Muscle of arm (tissue), 1 donor: ENCODE measurements at regions not wholly inside any gene's neighbourhood (a gene's known extent, or its start where the extent isn't known, plus 50 kb on each side); places are given as distances from the start of the nearest gene placed in this dataset.

Experiments
- DNase-seq: peaks from one replicate; pipeline ENCODE4 v3.0.0-alpha.2; 2013

DNA sequence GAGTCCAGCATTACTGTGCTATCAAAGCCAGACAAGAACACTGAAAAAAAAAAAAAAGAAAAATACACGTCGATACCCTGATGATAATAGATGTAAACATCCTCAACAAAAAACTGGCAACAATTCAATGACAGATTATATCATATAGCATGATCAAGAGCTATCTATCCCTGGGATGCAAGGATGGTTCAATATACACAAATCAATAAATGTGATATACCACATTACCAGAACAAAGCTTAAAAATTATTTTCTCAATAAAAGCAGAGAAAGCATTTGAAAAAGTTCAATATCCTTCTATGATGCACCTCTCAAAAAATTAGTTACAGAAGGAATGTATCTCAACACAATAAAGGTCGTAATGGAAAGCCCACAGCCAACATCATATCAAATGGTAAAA is 332.8 kb upstream of the MMADHC start:
- DNase-seq, result no peak

DNA sequence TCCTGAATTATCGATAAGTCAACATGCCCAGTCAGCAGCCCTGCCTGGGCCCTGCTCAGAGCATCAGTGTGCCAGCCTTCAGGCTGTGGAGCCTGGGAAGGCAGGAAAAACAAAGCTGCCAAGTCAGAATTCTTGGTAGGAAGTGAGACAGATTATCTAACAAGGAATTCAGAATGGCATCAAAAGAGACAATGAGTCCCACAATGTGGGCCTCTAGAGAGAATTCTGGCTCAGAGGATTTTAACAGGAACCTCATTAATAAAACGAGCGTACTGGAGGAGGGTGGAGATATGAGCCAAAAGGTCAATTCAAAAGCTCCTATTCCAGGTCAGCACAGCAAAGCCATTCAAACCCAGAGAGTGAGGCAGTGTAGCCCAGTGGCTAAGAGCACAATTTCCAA is 327.6 kb upstream of the MMADHC start:
- no peak for DNase-seq

DNA sequence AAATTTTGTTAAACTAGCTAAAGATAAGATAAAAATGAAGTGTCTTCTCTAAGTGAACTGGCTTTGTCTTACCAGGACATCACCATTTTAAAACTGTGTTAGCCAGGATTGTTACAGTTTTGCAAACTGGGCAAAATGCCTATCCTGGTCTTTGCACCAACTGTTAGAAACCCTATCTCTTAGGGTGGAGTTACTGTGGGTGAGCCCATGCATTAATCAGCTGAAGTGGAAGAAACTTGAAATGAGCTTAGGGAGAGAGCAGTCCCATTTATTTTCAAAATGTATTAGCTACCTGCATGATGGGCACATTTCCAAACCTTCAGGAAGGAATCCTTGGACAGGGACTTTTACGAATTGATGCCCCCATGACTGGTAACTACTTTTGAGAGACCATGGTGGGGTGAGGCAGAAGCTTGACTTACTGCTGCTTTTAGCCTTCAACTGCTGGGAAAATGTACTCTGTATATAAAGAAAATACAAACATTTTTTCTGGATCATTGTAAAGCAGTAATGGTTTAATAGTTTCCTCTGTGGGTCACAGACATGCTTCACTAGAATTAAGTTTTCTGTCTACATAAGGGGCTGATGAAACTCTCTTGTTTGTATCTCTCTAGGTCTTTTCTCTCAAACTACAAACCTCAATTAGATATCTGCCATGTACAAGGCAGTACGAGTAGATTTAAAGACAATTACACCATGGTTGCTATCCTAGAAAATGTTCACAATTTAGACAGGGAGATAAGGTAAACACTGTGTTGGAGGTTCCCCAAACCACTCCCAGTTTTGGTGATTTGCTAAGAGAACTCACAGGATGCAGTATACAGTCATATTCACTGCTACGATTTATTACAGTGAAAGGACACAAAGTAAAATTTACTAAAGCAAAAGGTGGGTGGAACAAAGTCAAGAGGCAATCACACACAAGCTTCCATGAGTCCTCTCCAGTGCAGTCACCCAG is 321.4 kb upstream of the MMADHC start:
- DNase-seq, result no peak

DNA sequence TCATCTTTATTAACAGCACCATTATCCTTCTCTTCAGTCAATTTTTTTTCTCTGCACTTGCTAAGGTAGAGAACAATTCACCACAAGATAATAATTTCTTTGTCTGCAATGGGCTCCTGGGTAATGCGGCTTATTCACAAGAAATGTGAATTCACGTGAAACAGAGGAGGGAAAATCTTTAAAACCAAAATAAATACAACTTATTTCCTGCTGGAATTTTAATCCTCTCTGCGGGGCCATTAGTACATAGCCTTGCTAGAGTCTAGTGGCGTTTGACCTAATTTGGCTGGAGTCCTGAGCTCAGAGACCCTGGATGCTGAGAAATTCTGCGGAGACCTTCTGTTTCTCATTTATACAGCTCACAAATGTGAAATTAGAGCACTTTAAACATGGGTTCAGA is 319.3 kb upstream of the MMADHC start:
- peak; percentile 40 for DNase-seq

DNA sequence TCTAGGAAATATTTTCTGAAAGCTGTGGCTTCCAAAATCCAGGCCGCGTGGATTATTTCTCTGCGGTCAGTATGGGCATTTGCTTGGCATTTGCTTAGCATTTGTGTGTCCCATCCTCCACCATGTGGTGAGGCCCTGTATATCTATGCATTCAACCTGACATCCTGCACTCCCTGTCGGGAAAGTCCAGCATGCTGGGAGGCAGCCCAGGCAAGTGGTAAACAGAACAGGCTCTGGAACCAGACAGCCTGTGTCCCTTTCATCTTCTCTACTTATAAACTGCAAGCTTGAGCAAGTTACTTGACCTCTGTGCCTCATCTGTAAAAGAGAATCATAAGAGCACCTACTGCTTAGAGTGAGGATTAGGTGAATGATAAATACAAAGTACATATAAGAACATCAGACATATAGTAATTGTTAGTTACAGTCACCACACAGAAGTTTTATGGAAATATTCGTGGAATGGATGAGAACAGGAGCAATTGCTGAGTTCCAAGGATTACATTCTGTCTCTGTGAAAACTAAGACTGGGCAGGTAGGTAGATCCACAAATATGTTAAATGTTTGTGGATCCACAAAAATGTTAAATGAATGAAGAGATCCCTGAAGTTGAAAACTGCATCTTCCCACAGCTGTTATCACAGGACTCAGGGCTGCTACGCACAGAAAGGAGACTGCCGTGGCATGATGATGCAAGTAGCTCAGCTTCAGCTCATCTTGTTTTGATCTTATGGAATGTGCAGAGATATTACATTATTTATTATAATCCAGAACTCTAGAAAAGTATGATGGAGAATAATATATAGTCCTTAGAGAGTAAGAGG is 317.0 kb upstream of the MMADHC start:
- DNase-seq, result no peak

DNA sequence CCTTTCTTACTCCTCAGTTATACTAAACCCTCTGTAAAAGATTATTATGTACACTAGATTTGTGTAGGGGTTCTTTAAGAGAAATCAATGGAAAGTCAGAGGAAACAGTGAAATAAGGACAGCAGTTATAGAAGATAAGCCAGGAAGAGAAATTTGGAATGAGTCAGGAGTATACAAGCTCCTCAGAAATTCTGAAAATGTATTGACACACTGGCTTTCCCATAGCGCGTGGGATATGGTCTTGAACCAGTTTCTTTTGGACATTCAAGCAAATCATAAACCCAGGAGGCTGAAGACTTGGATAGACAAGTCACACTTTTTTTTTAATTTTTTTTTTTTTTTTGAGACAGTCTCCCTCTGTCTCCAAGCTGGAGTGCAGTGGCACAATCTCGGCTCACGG is 316.1 kb upstream of the MMADHC start:
- DNase-seq, result no peak

DNA sequence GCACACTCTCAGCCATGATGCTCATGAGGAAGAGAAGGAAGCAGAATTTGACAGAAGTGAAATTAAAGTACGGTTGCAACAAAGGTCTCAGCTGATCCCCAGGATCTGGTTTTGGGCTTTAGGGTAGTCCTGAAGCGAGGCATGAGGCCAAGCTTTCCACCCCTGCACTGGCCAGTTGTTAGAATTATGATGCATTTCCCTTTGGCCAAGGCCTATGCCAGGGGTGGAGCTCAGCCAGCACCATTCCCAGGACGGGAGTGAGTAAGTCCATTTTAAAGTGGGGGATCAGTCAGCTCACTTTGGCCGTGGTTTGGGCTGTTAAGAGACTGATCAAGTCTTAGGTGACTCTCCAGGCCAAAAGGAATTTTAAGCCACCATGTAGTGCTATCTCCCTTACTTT is 314.5 kb upstream of the MMADHC start:
- peak; percentile 30 for DNase-seq

DNA sequence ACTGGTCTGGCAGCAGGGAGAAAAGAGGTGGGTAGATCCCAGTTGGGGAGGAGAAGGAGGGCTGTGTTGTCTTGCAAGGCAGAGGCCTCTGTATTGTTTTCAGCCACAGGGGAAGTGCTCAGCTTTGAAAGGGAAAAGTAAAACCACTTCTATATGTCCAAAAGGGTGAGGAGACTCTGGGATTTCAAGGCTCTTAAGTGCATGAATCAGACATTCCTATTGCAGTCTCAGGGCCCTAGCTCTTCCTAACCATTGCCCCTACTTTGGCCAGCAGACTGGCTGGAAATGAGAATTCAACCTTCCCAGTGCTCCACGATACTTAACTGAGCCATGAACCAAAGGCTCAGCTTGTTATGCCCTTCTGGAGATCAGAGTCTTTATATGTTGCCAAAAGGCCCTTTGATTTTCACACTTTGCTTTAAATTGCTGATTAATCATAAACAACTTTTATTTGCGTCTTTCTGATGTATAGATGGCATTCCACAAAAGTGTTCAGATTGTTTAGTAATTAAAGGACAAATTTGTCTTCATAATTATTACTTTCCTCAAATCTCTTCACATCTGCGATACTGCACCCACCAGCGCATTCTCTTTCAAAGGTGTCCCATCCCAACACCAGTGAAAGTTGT is 313.8 kb upstream of the MMADHC start:
- no peak for DNase-seq

DNA sequence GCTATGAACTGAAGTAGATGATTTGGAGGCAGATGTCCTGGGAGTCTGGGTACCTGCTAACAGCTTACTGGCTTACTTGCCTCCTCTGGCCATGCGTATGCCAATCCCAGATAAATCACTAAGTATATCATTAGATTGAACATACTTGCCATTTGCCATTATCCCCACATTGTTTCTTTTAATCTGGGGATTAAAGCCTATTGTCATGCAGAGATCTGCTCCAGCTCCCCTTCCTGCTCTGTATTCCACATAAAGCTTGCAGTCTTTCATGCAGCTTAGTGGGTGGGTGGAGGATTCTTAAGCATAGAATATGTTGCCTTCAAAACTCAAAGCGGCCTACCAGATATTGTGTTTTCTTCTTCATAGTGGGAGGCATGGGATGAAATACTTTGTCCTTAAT is 311.8 kb upstream of the MMADHC start:
- DNase-seq, result no peak

DNA sequence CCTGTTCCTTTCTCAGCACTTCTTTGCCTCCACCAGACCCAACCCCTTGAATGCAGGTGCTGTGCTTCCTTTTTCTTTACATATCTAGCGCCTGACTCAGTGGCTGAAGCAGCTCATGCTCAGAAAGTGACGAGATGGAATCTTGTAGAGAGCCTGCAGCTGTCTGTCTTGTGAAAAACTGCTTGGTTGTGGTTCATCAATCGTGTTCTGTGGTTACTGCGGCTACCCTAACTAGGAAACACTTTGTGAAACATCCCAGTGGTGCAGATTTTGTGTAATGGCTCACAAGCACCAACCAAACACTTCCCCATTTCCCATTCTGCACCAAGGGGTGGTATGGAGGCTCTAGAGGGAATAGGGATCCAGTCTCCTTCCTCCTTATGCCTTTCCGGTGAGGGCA is 307.2 kb upstream of the MMADHC start:
- no peak for DNase-seq

DNA sequence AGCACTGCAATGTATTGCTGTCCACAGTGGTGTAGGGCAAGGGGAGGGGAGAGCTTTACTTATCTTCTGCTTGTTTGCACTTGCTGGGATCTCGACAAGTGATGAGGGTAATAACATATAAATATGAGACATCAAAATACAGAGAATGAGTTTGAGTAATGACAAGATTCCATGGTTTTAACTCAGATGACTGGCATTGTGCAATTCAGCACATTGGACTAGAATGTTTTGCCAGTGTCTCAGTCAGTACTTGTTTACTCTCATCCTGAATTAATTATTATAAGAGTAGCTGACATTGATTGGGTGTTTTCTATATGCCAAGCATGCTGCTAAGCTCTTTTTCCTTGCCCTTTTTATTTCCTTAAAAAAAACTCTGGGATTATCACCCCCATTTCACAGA is 306.7 kb upstream of the MMADHC start:
- DNase-seq, result no peak

DNA sequence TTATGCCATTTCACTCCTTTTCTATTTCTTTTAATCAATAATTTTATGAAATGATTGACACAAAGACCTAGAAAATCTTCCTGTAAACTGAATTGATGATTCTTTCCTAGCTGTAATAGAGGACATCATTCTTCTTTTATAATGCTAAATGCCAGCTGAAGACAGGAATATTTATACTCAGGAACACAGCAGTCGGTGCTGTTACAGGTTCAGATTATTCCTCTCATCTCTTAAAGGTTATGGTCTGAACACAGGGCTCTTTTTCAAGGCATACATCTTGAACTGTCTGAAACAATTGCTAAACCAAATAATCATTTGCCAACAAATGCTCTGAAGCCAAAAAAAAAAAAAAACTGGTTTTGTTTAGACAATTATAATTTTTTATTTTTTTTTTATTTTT is 305.0 kb upstream of the MMADHC start:
- no peak for DNase-seq

DNA sequence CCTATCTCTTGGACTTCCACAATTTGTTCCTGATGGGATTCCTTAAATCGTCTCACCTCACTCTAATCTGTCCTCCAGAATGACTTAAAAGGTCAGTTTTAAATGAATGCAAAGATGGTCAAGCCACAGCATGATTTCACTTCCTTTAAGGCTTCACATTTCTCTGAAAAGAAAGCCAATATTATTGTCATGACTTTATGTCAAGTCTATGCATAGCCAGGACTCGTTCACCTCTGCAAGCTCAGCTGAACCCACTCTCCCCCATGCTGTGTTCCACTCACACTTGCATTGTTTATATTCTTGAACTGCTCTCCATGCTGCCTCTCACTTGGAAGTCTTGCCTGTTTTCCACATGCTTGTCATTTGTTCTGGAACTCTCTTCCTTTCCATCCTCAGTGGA is 298.4 kb upstream of the MMADHC start:
- DNase-seq, result no peak

DNA sequence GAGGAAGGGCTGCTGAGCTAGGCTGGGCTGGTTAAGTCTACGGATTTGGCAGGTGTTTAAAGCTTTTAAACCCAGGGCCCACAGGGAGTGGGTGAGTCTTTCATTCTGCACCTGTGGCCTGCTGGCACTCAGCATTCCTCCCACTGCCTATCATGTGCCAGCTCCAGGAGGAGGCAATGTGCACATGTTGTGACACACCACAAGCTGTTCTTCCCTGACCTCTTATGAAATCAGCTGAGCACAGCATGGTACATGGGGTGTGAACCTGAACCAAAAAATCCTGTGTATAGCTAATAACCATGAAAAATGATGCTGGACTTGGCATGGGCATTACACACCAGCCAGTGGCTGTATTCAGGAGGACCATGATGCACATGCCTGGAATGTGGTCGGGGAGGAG is 297.9 kb upstream of the MMADHC start:
- no peak for DNase-seq

DNA sequence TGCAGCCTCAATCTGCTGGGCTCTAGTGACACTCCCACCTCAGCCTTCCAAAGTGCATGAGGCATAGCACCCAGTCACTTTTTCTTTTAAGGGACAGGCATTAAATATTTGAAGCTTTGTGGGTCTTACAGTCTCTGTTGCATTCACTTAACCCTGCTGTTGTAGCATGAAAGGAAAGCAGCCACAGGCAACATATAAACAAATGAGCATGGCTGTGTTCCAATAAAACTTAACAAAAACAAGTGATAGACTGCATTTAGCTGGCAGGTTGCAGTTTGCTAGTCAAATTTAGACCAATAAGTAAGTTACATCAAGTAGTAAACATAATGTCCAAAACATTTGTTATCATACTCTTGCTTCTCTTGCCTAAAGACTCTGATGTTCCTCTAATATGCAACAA is 297.3 kb upstream of the MMADHC start:
- DNase-seq, result no peak

DNA sequence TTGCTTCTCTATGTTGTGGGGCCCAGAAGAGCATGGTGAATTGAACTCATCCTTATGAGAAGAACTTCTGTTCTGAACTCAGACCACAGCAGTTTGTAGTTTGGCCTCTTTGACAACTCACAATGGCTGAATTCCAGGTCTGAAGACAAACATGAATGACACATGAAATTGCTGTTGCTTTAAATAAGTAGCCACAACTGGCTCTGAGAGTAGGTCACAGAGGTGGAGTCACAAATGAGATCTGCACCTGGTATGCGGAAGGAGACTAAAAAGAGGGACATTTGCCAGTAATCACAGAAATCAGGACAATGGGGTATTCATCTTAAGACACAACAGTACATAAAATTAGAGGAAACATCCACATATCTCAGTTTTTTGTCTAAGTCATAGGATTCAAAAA is 290.3 kb upstream of the MMADHC start:
- DNase-seq, result no peak

DNA sequence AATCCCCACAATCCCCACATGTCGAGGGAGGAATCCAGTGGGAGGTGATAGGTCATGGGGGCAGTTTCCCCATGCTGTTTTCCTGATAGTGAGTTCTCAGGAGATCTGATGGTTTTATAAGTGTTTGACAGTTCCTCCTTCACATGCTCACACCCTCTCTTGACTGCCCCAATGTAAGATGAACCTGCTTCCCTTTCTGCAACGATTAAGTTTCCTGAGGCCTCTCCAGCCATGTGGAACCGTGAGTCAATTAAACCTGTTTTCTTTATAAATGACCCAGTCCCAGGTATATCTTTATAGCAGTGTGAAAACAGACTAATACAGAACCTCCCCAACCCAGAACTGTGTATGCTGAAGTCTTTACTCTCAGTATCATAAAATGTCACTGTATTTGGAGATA is 289.5 kb upstream of the MMADHC start:
- no peak for DNase-seq

DNA sequence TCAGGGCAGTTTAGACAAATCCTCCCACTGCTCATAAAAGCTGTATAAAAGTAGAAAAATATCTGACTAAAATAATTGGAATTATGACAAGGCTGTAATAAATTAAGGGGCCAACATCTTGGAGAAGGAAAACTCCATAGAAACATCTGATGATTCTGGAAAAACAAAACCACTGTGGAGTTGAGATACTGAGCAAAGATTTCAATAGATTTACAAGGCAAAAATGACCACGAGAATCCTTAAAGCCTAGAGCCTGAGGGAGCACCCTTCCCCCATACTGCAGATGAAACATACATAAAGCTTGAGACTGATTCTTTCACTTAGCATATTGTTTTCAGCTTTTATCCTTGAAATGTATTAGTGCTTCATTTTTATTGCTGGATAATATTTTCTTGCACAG is 286.4 kb upstream of the MMADHC start:
- no peak for DNase-seq

DNA sequence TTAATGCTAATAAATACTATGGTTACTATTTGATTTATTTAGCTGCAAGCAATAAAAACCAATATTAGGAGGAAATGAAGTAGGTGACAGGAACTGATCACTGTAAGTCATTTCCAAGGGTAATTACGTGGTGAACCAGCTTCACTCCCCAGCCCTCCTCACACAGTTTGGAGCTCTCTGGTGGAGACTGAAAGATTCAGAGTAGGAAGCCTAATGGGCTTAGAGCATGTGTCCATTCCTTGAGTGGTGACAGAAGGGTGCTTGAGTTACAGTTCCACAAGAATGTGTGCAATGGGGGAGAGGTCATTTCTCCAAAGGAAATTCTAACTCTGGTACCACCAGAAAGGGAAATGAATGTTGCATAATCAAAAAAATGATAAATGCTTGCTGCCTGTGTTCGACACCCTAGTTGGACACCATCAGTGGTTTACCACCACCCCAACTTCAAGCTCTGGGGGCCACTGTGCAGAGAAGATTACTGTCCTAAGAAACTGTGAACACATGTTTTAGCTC is 285.1 kb upstream of the MMADHC start:
- no peak for DNase-seq

DNA sequence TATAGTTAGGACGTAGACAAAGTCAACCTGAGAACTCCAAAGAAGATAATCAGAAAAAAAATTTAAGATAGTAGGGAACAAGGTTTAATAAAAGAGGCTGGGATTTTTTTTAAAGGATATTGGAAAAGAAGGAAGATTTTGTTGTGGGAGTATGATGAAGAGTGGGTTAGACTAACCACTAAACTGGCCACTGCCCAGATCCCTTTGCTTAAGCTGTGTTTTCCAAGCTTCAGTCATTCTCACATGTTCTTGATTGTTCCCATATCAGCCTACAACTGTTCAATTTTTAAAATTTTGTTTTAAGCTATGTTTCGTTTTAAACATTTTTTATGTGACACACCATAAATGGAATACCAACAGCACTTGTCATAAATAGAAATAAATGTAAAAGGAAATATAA is 284.5 kb upstream of the MMADHC start:
- DNase-seq, result no peak

DNA sequence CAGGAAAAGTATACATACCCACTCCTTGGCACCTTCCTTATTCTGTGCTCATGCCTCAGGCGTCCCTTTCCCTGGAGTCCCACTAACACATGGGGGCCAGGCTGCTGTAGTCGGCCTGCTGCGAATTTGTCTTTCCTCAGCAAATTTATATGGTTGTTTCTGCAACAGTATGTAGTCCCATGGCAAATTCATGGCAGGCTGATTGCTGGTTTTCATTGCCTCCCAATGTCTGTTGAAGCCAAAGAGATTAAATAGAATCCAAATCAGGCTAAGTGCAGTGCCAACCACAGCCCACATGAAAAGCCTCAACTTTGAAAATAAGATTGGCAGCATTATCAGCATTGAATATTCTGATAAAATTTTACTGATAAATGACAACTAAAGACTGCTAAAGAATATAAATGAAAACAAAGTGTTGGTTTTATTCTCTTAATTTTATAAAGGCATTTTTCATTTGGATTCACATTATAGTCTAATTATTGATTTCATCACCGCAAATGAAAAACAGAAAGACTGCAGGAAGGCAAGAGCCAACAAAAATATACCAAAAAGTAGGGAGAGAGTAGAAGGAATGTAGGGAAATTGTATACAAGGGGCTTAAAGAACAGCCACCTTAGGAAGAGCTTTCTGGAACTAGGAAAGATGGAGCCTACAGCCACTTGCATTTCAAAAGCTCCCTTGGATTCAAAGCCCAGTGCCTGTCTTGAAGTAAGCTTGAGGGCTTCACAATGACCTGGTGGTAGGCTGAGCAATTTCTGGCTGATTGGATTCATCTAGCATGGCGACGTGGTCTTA is 283.7 kb upstream of the MMADHC start:
- DNase-seq, result no peak

DNA sequence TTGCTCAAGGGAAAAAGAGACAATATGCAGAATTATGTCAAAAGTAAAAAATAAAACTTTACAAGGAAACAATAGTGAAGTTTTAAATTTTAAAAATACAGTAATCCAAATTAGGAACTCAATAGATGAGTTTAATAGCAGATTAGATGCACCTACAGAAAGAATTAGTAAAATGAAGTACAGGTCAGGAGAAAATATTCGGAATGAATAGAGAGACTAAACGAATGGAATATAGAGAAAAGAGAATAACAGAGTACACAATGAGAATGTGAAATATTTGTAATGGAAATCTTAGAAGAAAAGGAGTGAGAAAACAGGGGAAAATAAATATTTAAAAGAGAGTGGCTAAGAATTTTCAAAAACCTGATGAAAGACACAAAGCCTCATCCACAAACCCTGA is 275.7 kb upstream of the MMADHC start:
- no peak for DNase-seq
